GM12865 (cell line): ENCODE measurements at regions not wholly inside any gene's neighbourhood (a gene's known extent, or its start where the extent isn't known, plus 50 kb on each side); places are given as distances from the start of the nearest gene placed in this dataset.

Source experiments
- DNase-seq: peaks from one replicate; pipeline ENCODE4 v3.0.0; 2010; ENCODE audit warnings: low read depth
- H3K4me3 ChIP-seq: 2 replicates; pipeline ENCODE4 v1.5.1; 2011; ENCODE audit warnings: mild to moderate bottlenecking, low read depth, low read length, control low read depth
- TF ChIP-seq, protein P1 (sequence below): IDR thresholded peaks from 2 replicates; pipeline ENCODE4 v1.5.1; 2011; ENCODE audit warnings: low read length, control low read depth, low read depth, inconsistent platforms; ENCODE audit not compliant: insufficient read depth; ENCODE audit errors: missing control alignments

DNA sequence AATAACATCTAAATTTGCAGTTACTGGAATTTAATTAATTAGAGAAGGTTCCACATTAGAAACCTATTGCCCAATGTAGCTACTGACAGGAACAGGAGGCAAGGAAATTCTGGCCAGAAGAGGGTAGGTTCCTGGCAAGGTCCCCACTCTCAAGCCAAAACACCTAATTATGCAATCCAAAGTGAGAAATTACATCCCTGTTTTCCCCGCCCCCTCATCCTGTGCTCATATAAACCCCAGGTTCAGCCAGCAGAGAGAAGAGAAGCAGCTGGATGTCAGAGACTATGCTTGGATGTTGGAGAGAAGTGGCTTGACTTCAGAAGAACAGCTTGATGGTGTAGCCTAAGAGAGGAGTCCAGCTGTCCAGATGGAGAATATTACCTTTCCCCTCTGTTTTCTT, 951.3 kb upstream of the PRR20A start:
- DNase-seq: no peak
- TF ChIP-seq, protein P1, sequence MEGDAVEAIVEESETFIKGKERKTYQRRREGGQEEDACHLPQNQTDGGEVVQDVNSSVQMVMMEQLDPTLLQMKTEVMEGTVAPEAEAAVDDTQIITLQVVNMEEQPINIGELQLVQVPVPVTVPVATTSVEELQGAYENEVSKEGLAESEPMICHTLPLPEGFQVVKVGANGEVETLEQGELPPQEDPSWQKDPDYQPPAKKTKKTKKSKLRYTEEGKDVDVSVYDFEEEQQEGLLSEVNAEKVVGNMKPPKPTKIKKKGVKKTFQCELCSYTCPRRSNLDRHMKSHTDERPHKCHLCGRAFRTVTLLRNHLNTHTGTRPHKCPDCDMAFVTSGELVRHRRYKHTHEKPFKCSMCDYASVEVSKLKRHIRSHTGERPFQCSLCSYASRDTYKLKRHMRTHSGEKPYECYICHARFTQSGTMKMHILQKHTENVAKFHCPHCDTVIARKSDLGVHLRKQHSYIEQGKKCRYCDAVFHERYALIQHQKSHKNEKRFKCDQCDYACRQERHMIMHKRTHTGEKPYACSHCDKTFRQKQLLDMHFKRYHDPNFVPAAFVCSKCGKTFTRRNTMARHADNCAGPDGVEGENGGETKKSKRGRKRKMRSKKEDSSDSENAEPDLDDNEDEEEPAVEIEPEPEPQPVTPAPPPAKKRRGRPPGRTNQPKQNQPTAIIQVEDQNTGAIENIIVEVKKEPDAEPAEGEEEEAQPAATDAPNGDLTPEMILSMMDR: no peak
- H3K4me3 ChIP-seq: no peak overlapping the region

DNA sequence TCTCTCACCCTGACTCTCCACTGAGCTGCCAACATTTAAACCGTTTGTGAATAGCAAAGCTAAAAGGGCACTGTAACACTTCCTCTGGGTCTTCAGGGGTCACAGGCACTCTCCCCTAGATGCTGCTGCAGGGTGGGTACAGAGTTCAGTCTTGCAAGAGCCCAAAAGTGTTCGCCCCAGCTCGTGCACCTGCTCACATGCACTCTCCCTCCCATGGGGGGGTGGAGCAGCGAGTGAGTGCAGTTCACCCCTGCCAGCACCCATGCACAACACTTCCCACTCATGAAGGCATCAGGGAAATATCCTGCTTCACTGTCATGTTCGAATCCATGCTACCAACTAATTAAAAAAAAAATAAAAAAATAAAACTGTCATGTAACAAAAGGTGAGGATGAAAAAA, 950.7 kb upstream of the PRR20A start:
- TF ChIP-seq, protein P1: no peak
- no peak for DNase-seq

DNA sequence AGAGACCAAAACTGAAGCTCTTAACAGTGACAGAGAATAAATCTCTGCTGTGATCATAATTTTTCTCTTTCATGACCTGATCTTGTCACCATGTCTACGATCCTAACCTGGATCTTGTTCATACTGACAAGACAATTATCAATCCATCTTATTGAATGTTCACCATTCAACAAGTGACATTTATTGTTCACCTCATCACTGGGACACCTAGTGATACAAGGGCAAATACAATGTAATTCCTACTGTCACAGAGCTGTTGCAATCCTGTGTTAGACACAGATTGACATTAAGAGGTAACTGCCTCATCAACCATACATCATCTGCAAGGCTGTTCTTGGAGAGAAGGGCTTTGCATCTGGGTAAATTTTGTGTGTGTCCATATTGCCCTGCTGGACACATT, 942.4 kb upstream of the PRR20A start:
- DNase-seq: no peak
- TF ChIP-seq, protein P1: no peak
- H3K4me3 ChIP-seq: no peak overlapping the region

More for the DNA sequence above, 950.7 kb upstream of the PRR20A start:
- H3K4me3 ChIP-seq: no peak overlapping the region

DNA sequence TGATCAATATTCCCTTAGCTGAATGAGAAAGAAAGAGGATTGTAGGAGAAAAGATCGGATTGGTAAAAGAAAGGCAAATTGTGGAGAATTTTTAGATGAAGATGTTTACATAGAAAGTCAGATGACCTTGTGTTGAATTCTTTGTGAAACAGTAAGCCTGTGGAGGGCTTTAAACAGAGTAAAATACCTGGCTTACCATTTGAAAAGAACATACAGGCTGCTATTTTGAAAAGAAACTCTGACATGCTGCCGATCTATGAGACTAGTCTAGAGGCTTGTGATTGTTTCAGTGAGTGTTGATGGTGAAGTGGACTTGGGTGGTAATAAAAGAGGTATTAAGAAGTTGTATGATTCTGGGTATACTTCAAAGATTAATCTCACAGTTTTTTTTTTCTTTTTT, 938.9 kb upstream of the PRR20A start:
- no peak for DNase-seq
- H3K4me3 ChIP-seq: no peak overlapping the region
- TF ChIP-seq, protein P1: no peak

DNA sequence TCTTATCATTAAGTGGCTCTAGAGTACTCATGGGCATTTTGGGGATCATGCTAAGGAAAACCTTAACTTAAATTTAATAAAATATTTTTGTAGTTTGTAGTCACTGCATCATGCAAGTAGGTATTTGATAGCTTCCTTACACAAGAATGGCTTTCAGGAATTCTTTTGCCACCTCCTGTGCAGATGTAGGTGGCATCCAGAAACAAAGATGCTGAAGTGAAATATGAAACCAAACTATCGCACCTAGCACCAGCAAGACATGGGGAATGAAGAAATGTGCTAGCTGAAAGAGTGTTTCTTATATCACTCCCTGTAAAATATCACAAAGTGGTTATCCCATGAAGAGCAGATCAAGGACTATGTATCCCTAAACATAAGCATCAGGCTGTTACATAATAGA, 924.5 kb upstream of the PRR20A start:
- DNase-seq: no peak
- TF ChIP-seq, protein P1: no peak
- no peak overlapping the region for H3K4me3 ChIP-seq

DNA sequence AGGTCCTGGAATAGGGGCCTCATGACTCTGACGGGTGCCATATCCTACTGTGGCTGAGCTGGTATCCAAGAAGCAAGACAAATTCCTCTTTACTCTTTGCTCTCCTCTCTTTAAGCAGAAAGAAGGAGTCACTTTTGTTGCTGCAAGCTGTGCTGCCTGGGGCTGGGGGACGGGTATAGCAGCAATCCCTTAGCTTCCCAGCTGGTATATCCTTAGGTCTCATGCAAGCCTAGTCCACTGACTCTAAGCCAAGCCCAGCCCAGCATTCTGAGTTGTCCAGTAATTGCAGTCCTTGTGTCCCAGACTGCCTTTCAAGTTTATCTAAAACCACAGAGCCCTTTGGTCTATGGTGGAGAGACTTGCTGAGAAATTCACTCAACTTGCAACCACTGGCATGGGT, 893.0 kb upstream of the PRR20A start:
- DNase-seq: no peak
- no peak overlapping the region for H3K4me3 ChIP-seq
- TF ChIP-seq, protein P1: no peak

DNA sequence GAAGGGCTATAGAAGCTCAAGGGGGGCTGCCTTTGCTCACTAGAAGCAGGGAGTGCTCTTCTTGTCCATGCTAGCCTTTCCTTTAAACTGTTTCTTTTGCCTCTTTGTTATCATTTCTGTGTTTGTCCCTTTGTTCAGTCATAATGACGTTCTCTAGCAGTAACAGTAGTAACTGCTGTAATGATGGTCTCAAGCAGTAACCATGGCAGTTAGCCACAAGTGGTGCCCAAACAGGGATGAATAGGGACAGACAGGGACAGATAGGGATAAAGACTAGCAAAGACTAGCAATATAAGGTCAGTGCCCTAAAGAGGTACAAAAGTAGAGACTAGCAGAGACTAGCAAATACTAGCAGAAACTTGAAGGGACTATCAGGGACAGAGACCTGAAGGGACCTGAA, 869.0 kb upstream of the PRR20A start:
- H3K4me3 ChIP-seq: no peak overlapping the region
- TF ChIP-seq, protein P1: no peak

More for the DNA sequence above, 869.0 kb upstream of the PRR20A start:
- DNase-seq: no peak
